Tibial nerve (tissue), 4 donors: ENCODE measurements at regions not wholly inside any gene's neighbourhood (a gene's known extent, or its start where the extent isn't known, plus 50 kb on each side); places are given as distances from the start of the nearest gene placed in this dataset.

Source experiments
- DNase-seq, 2 donors: peaks; one replicate each; pipeline ENCODE4 v3.0.0-alpha.2; 2019; ENCODE audit warnings: low spot score in 2 of 2
- H3K27ac ChIP-seq, 4 donors: fragments of 200-600 bp; sonication (generic) in 3 of 4; one replicate each; pipeline ENCODE4 v1.5.1; 2017 to 2019; ENCODE audit warnings: mild to moderate bottlenecking in 1 of 4
- H3K27me3 ChIP-seq, 2 donors: fragments of 200-600 bp; sonication (generic) in 1 of 2; one replicate each; pipeline versions ENCODE4 v1.5.1 to v1.6.0; 2017 to 2019
- H3K36me3 ChIP-seq, 3 donors: fragments of 200-600 bp; sonication (generic); one replicate each; pipeline ENCODE4 v1.5.1; 2018 to 2019
- H3K4me1 ChIP-seq, 4 donors: fragments of 200-600 bp; sonication (generic) in 3 of 4; one replicate each; pipeline ENCODE4 v1.5.1; 2017 to 2019
- H3K4me3 ChIP-seq, 4 donors: fragments of 200-600 bp; sonication (generic) in 3 of 4; one replicate each; pipeline ENCODE4 v1.5.1; 2017 to 2019; ENCODE audit warnings: mild to moderate bottlenecking in 1 of 4, moderate library complexity in 1 of 4
- H3K9me3 ChIP-seq, 4 donors: fragments of 200-600 bp; sonication (generic) in 3 of 4; one replicate each; pipeline ENCODE4 v1.5.1; 2017 to 2019
- CTCF ChIP-seq, 5 experiments: fragments of 200-600 bp in 3 of 5; fragments of 450-650 bp in 2 of 5; sonication (generic) in 3 of 5; IDR thresholded peaks; one replicate each; pipeline ENCODE4 v1.5.1; 2016 to 2019; ENCODE audit warnings: antibody characterized with exemption in 5 of 5, mild to moderate bottlenecking in 3 of 5, moderate library complexity in 2 of 5
- EP300 ChIP-seq, 2 donors: sonication (generic); formaldehyde crosslinking; IDR thresholded peaks; one replicate each; pipeline ENCODE4 v1.6.1; 2017; ENCODE audit warnings: antibody characterized with exemption in 2 of 2, mild to moderate bottlenecking in 1 of 2
- POLR2A ChIP-seq, 2 donors: fragments of 450-650 bp; IDR thresholded peaks; one replicate each; pipeline ENCODE4 v1.6.1; 2017; ENCODE audit warnings: antibody characterized with exemption in 2 of 2, mild to moderate bottlenecking in 2 of 2, moderate library complexity in 2 of 2
- WGBS, 2 donors: methylation state at CpG; one replicate each; pipeline ENCODE4 v1.1.5; 2018; 5-methylcytosine and 5-hydroxymethylcytosine counted together

- DNase-seq: no peak
- no peak for TF ChIP-seq CTCF (IDR thresholded peaks at IDR 0.05)
- TF ChIP-seq EP300 (IDR thresholded peaks at IDR 0.05): no peak
- TF ChIP-seq POLR2A (IDR thresholded peaks at IDR 0.05): no peak
- H3K27ac ChIP-seq: no peak overlapping the region
- no peak overlapping the region for H3K4me3 ChIP-seq
- H3K9me3 ChIP-seq: no peaks in the 10 kb centered on the region
- H3K27me3 ChIP-seq: no peaks in the 10 kb centered on the region
- no peaks in the 10 kb centered on the region for H3K36me3 ChIP-seq
- peaks cover 0 to 6% (median 0%) of the 10 kb centered on the region in 4 donors for H3K4me1 ChIP-seq
- 59 to 61% methylated on average over 1 of the region's 1 CpG for WGBS, 2 donors
Measured at GRCh38 chr4:125758438-125758837, 443.7 kb downstream of the FAT4 start.

GRCh38 chr4:125760201-125760819 is 445.6 kb downstream of the FAT4 start:
- Histone ChIP-seq H3K4me1 (peaks cover 0 to 6% (median 0%) of the 10 kb centered on the region in 4 donors), H3K9me3 (no peaks in the 10 kb centered on the region), H3K27ac (no peak overlapping the region), H3K27me3 (no peaks in the 10 kb centered on the region), H3K36me3 (no peaks in the 10 kb centered on the region), H3K4me3 (no peak overlapping the region)
- WGBS, 2 donors: 78 to 85% methylated on average over 2 of the region's 2 CpGs
- no peak for DNase-seq
- no peak for TF ChIP-seq POLR2A (IDR thresholded peaks at IDR 0.05)

GRCh38 chr4:125760956-125761355 is 446.2 kb downstream of the FAT4 start:
- Histone ChIP-seq H3K27ac (no peak overlapping the region), H3K4me3 (no peak overlapping the region), H3K4me1 (peaks cover 0 to 6% (median 0%) of the 10 kb centered on the region in 4 donors), H3K36me3 (no peaks in the 10 kb centered on the region), H3K9me3 (no peaks in the 10 kb centered on the region), H3K27me3 (no peaks in the 10 kb centered on the region)
- 79 to 86% methylated on average over 3 of the region's 3 CpGs for WGBS, 2 donors
- DNase-seq: no peak
- TF ChIP-seq POLR2A (IDR thresholded peaks at IDR 0.05) (no peak), EP300 (IDR thresholded peaks at IDR 0.05) (no peak), CTCF (IDR thresholded peaks at IDR 0.05) (no peak)

- WGBS, 2 donors: 72 to 76% methylated on average over 3 of the region's 3 CpGs
- Histone ChIP-seq H3K9me3 (no peaks in the 10 kb centered on the region), H3K4me1 (no peaks in the 10 kb centered on the region), H3K27me3 (no peaks in the 10 kb centered on the region), H3K27ac (no peak overlapping the region), H3K36me3 (no peaks in the 10 kb centered on the region), H3K4me3 (no peak overlapping the region)
- DNase-seq: no peak
- TF ChIP-seq CTCF (IDR thresholded peaks at IDR 0.05): no peak
- TF ChIP-seq EP300 (IDR thresholded peaks at IDR 0.05): no peak
- no peak for TF ChIP-seq POLR2A (IDR thresholded peaks at IDR 0.05)
Measured at GRCh38 chr4:125762537-125762936, 447.8 kb downstream of the FAT4 start.

- Histone ChIP-seq H3K27ac (no peak overlapping the region), H3K9me3 (no peaks in the 10 kb centered on the region), H3K36me3 (no peaks in the 10 kb centered on the region), H3K4me3 (no peak overlapping the region), H3K4me1 (no peaks in the 10 kb centered on the region), H3K27me3 (no peaks in the 10 kb centered on the region)
- no peak for DNase-seq
- TF ChIP-seq POLR2A (IDR thresholded peaks at IDR 0.05) (no peak), CTCF (IDR thresholded peaks at IDR 0.05) (no peak), EP300 (IDR thresholded peaks at IDR 0.05) (no peak)
Measured at GRCh38 chr4:125765941-125766340, 451.2 kb downstream of the FAT4 start.
